Right ventricle myocardium superior (tissue), 1 donor: ENCODE measurements at regions not wholly inside any gene's neighbourhood (a gene's known extent, or its start where the extent isn't known, plus 50 kb on each side); places are given as distances from the start of the nearest gene placed in this dataset.

Experiments
- ATAC-seq: fragments of 200-7000 bp; cut with Tn5 transposase; one replicate; pipeline ENCODE4 v1.9.1; 2020; ENCODE audit warnings: mild to moderate bottlenecking; ENCODE audit not compliant: poor library complexity
- DNase-seq: peaks from one replicate; pipeline ENCODE4 v3.0.0-alpha.2; 2020
- intact Hi-C: fragments of 100-400 bp; cut with DNase I; formaldehyde crosslinking; loops from one replicate; pipeline ENCODE4 v1.11.2; 2022
- donor health status: DM: no; HTN: yes; CAD: no; lungs with severe emphysema.

DNA sequence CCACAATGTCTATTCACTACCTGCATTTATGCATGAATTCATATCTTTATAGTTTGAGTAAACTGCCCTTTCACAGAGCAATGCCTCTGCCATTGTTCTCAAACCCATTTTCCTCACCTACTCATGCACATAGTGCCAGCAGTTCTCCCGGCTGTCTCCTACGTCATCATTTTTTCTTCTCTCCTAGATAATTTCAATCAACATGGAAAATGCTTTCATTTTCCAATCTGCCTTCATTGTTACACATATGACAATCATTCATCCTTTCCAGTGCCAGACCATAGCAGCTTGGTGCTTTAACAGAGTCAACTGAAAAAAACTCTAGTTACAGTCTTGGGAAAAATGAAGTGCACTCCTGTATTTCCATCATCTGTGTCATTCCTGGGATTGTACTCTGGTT, 514.8 kb upstream of the CTNND2 start:
- DNase-seq, result no peak
- intact Hi-C loops, result no loop called here

DNA sequence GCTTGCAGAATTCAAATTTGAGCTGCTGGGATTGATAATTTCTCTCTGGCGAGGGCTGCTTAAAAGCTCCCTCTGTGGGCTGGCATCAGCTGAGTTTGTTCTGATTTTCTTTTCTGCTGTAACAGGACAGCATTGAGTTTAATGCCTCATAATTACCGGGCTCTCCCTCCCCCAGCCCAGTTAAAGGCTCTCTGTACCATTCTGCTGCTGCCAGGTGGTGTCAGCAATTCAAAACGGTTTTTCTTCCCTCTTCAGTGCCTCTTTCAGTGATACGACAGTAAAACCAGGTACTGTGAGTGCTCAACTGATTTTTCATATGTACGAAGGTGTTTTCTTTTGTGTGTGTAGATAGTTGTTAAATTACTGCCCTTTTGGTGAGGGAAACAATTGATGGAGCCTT, 509.3 kb upstream of the CTNND2 start:
- intact Hi-C loops, result no loop called here
- ATAC-seq, result no peak
- DNase-seq, result no peak

More for the DNA sequence above, 514.8 kb upstream of the CTNND2 start:
- no peak for ATAC-seq

DNA sequence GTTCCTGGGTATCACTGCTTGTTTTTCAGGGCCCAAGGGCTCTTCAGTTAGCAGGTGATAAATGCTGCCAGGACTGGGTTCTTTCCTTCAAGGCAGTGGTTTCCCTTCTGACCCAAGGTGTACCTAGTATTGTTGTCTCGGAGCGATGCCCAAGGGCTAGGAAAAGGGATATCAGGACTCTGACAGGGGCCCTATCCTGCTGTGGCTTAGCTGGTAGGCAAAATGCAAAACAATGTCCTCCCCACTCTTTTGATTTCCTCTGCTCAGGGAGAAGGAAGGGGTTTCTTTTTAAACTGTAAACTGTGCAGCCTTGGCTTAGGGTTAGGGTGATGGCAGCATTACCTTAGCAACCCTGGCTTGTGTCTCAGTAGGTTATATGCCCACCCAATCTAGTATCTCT, 508.8 kb upstream of the CTNND2 start:
- DNase-seq (no peak), ATAC-seq (no peak)
- intact Hi-C loops, result no loop called here

DNA sequence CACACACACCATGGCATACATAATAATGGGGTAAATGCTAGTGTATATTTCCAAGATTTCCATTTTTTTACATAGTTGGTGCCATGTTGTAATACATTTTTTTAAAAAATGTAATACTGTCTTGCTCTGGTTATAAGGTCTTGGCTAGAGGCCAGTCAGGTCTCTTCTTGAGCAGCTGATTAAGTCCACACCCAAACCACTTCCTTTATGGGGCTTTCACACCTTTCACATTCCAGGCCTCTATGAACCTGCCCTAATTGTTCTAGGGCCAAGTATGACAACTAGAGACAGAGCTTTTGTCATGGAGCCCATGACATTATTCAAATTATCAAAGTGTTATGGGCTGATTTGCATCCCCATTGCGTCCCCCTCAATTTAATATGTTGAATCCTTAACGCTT, 495.6 kb upstream of the CTNND2 start:
- ATAC-seq, result no peak
- intact Hi-C loops, result no loop called here

DNA sequence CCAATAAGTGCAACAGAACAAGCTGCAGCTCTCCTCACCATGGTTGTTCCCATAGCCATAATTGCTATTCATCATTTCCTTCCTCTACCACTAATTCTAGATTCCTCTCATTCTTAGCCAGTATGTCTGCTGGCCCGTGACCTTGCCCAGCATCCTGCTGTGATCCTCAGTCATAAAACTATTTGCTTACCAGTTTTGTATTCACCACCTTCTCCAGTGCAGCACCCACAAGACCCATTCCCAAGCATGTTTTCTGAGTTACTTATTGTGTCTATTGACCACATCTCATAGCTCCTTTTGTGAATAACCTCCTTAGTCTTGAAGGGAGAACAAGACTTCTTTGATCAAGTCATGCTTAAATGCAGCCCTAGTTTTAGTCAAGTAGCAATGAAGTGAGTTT, 488.0 kb upstream of the CTNND2 start:
- DNase-seq (no peak), ATAC-seq (no peak)
- intact Hi-C loops, result no loop called here

More for the DNA sequence above, 495.6 kb upstream of the CTNND2 start:
- DNase-seq, result no peak

DNA sequence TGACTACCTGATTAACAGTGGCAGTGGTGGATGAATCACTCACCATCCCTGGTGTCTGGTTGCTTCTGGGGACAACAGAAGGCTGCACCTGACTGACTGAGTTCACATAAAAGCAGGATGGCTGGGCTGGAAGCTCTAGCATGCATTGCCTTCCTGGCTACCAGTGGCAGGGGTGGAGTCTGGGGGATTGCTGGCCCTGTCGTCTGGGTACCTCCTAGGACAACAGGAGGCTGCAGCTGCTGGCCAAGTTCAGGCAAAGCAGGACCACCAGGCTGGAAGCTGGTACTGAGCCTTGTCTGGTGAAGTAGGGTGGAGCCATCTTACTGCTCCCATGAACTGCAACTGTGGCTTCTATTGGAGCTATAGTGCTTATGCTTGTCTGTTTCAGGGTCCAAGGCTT, 480.8 kb upstream of the CTNND2 start:
- DNase-seq, result no peak
- no peak for ATAC-seq
- intact Hi-C loops, result no loop called here

DNA sequence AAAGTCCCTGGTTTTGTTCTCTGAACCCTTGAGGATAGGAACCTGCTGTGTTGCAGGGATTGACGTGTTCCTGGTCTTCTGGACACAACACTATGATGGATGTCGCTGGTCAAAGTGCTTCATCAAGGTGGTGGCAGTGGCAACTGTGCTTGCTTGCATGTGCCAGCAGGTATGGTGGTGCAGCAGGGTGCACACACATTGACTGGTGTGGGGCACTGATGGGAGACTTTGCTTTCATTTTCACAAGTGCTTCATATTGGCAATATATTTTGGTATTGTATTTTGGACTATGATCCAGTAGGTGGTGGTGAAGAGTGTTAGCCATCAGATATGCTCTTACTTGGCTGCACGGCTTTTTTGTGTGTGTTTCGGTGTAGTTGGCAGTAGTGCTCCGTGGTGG, 479.8 kb upstream of the CTNND2 start:
- intact Hi-C loops, result no loop called here
- ATAC-seq, result no peak
- no peak for DNase-seq

DNA sequence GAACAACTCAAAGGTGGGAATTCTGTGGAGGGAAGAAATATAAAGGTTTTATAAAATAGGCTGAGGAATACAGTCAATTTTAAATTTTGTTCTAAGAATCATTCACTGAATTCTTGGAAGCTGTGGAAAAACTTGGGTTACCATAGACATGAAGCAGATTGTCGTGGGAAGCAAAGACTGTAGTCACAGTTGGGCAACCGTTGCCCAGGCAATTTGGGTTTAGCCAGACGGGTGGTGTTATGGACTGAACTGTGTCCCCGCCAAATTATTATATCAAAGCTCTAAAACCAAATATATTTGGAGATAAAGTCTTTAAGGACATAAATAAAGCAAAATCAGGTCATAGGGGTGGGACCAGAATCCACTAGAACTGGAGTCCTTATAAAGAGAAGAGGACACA, 463.7 kb upstream of the CTNND2 start:
- intact Hi-C loops, result no loop called here
- DNase-seq, result no peak
- no peak for ATAC-seq

DNA sequence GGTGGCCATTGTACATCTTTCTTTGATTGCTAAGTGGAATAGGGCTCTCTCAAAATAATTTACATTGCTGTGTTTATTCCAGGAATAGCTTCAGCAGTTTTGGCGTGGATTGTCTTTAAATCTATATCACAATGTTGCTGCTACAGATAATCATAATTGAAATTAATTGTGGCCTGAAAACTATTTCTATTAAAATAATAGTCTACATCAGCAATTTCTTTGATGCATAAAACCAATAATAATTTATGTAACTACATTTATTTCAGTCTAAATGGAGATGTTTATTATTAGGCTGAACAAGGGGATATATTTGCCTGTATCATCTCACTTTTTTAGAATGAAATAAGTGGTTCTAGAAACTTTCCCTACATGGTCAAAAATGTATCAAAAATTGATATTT, 456.0 kb upstream of the CTNND2 start:
- DNase-seq (no peak), ATAC-seq (no peak)
- intact Hi-C loops, result no loop called here

DNA sequence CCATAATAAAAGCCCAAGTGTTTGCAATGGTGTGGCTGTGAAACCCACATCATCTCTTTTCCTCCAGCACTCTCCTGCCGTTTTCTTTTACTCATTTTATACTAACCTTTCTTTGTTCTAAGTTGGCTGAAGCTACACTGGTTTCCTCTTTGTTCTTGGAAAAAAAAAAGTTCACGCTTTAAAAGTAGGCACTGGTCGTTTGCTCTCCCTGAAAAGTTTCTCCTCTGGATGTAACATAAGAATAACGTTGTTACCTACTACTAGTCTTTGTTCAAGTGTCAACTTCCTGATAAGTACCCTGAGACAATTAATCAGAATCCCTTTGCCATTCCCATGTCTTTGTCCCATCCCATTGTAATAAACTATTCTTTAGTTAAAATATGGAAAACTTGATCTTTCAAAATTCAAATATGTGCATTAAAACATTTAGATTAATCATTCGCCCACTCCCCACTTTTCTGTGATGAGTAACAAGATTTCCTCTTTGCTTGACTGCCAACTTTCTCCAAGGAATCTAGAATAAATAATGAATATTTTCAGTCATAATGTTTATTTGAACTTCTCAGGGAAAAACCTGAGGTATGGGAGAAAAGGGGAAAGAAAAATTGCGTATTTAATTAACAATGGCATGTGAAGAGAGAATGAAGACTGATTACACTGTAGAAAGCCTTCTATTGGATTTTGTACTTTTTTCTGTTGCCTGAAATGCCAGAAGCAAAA, 454.3 kb upstream of the CTNND2 start:
- intact Hi-C loops, result no loop called here
- no peak for DNase-seq
- ATAC-seq, result no peak

DNA sequence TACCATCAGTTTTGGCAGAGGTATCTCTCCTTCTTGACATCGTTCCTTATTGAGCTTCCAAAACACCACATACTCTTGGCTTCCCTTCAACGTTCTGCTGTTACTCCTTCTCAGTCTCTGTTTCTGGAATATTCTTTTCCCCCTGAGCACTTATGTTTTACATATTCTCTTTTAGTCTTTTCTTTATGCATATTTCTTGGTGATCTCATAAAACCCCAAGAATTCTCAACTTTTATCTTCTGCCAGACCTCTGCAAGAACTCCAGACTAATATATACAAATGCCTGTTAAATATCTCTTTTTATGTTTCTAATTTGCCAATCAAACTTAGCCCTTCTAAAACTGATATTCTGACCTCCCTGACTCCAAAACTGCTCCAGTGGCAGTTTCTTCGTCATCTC, 453.4 kb upstream of the CTNND2 start:
- DNase-seq, result no peak
- no peak for ATAC-seq
- intact Hi-C loops, result no loop called here

DNA sequence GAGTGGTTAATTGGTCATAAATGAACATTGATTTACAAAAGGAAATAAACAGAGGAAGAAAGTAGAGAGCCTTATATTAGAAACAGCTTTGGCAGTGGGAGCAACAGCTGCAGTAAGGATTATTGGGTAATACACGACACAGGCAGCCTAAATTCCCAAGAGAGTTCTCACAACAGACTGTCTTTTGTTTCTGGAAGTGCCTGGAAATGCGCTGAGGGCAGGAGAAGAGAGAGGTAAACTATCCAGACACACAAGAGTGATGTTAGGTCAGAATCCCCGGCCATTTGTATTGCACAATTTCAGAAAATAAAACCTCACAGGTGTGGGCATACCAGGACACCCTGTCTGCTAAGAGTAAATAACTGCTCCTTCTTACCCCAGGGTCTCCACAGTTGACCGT, 450.4 kb upstream of the CTNND2 start:
- intact Hi-C loops, result no loop called here
- ATAC-seq, result no peak

DNA sequence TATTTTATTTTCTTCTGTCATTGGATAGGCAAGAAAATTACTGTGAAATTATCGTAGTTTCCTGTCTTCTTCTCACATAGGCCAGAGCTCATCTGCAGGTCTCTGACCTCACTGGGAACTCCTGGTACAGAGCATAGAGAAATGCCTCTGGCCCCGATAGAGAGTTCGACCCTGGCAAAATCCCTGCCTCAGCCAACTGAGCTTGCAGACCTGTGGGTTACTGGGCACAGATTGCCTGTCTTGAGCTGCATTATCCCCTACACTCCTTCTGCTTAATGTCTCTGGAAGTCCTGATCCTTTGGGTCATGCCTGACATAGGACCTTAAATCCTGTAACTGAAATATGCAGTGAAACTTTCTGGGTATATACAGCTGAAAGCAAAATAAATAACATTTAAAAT, 439.3 kb upstream of the CTNND2 start:
- no peak for DNase-seq
- no peak for ATAC-seq
- intact Hi-C loops, result no loop called here

More for the DNA sequence above, 450.4 kb upstream of the CTNND2 start:
- no peak for DNase-seq

DNA sequence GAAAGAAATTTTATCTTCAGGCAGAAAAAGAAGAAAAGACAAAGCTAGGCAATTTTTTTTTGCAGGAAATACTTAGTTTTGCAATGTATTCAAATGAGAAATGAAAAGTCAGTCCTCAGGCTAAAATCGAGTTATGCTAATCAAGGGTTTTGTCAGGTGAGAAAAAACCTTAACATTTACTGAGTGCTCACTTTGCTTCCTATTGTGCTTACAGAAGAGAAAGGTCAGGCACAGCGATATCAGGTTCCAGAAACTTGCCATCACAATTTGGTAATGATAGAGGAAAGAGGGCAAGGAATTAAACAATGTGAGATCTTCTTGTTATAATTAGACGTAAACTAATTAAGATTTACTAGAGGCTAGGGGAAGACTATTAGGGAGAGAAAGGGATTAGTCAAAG, 431.7 kb upstream of the CTNND2 start:
- no peak for DNase-seq
- intact Hi-C loops, result no loop called here
- ATAC-seq, result no peak

DNA sequence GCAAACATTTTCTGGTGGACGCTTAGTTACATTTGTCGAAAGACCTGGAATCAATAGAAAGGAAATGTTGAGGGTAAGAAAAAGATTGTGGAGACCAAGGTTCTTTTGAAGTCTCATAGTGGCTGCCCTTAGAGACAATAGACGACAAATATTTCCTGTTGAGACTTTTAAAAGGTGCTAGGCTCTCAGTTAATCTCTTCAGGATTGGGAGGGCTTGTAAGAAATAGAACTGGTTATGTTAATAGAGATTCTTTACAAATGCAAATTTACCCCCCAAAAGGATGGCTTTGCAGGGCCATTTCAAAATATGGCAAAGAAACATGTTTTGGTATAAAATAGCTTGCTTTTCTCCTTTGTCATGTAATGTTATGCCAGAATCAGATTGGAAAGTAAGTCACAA, 428.2 kb upstream of the CTNND2 start:
- ATAC-seq, result no peak
- DNase-seq, result no peak
- intact Hi-C loops, result no loop called here

DNA sequence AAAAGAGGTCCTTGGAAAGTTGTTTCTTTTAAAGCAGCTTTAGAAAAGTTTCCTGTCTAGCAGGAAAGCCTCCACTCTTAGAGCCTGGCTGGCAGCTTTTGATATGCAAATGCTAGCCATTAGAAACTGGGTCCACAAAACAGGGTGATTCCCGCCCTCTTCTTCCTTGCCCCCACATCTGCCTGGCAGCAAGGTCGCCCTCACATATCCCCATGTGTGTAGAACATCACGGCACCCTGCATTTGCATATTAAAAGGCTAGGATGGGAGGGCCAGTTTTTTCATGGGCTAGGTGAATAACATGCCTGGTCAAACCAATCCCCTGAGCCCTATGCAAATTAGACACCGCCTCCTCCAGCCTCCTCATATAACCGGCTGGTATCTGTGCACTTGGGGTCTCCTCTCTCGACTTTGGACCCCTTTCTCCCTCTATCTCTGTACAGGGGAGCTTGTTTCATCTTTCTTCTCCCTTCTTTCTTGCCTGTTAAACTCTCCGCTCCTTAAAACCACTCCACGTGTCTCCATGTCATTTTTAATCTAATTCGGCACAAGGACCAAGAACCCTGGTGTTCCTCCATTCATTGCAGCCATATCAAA, 426.8 kb upstream of the CTNND2 start:
- no peak for ATAC-seq
- DNase-seq, result no peak
- intact Hi-C loops, result no loop called here

DNA sequence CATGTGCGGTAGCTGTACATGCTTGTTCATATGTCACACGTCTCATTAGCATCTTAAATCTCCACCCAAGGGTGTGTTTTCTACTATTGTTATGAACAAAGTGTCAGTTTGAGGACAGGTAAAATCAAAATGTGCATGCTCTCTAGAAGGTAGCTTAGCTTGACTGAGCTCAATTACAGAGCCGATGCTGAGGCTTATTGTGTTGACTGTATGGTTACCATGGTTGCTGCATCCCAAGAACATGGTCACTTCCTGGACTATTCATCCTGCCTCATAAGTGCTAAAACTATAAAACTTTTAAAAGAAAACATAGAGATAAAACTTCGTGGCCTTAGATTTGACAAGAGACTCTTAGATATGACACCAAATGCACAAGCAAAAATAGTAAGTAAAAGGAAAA, 426.1 kb upstream of the CTNND2 start:
- ATAC-seq (no peak), DNase-seq (no peak)
- intact Hi-C loops, result no loop called here

DNA sequence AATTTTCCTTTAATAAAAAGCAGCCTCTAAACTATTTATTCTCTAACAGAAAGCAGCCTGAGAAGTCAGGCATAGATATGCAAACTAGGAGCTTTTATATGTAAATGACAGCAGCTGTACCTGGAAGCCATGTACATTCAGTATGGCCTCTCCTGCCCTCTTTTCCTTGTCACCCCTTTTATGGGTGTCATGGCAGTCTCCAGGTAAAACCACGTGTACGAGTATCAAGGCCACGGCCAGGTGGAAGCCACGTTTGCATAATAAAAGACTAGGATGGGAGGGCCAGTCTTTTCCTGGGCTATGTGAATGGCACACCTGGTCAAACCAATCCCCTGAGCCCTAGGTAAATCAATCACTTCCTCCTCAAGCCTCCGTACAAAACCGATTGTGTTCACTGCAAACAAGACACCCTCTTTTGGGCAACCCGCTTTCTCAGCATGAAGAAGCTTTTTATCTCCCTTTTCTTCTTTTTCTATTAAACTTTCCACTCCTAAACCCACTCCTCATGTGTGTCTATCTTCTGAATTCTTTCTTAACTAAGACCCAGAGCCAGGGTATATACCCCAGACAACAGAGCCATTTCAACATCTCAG, 419.5 kb upstream of the CTNND2 start:
- ATAC-seq, result no peak
- intact Hi-C loops, result no loop called here
- DNase-seq, result no peak

DNA sequence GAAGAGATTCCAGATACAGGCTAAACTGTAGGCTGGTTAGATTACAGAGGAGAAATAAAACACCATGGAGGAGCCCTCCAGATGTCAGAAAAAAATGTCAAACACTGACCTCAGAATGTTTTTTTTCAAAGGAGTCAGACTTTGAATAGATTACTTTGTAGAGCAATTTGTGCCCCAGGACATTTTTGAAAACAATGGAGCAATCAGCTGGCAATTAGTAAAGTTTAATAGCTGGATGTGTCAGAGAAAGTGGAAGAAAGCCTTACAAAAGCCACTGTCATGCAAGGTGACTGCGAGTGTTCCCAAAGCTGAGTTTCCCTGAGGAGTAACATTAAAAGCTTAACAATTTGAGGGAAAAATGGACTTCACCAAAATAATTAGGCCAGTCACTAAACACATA, 417.8 kb upstream of the CTNND2 start:
- intact Hi-C loops, result no loop called here
- DNase-seq (no peak), ATAC-seq (no peak)

DNA sequence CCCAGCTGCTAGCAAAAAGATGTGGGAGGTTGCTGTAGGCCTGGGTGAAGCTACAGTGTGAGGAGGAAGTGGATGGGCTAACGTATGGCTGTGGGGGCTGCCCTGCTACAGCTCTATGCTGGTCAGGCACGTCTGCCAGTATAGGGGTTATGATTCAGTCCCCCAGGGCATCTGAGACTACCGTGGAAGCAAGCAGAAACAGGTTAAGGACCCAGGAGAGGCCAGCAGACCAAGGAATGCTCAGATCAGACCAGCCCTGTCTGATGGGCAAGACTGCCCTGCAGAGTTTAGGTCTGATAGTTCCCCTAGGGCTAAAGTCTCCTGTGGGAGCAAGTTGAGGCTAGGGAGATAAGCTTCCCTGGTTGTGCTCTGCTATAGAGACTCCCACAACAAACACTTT, 416.1 kb upstream of the CTNND2 start:
- no peak for DNase-seq
- intact Hi-C loops, result no loop called here
- no peak for ATAC-seq

DNA sequence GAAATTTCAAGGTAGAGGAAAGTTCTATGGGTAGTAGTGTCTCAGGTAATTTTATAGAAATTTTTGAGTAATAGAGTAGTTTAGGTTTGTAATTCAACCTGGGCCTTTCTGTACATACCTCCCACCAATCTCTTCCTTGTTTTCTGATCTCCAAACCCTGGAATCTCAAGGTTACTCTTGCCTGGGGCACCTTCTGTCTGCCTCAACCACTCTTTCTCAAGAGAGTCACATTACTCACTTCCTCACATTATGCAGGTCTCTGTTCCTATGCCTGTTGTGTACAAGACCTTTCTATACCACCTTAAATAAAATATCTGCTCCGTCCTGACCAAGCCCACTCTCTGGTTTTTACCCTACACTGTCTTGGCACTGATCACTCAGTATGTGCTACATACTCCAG, 412.6 kb upstream of the CTNND2 start:
- DNase-seq, result no peak
- intact Hi-C loops, result no loop called here
- ATAC-seq, result no peak
